Right lobe of liver (tissue), 4 donors: ENCODE measurements at regions not wholly inside any gene's neighbourhood (a gene's known extent, or its start where the extent isn't known, plus 50 kb on each side); places are given as distances from the start of the nearest gene placed in this dataset.

Experiments
- POLR2A ChIP-seq: fragments of 450-650 bp; IDR thresholded peaks from one replicate; pipeline ENCODE4 v1.6.1; 2017; ENCODE audit warnings: antibody characterized with exemption, mild to moderate bottlenecking
- TF ChIP-seq, protein P1 (sequence below), 4 donors: fragments of 200-600 bp in 3 of 4; fragments of 450-650 bp in 1 of 4; IDR thresholded peaks; one replicate each; pipeline versions ENCODE4 v1.5.1 to v1.8.0; 2016 to 2022; ENCODE audit warnings: antibody characterized with exemption in 4 of 4, mild to moderate bottlenecking in 2 of 4
- donor health status: DM: no; HTN: no; CAD: no.
- donor health status: DM: no; HTN: no; CAD: no.
- donor health status: DM: no; HTN: yes; CAD: no.

- TF ChIP-seq, protein P1, sequence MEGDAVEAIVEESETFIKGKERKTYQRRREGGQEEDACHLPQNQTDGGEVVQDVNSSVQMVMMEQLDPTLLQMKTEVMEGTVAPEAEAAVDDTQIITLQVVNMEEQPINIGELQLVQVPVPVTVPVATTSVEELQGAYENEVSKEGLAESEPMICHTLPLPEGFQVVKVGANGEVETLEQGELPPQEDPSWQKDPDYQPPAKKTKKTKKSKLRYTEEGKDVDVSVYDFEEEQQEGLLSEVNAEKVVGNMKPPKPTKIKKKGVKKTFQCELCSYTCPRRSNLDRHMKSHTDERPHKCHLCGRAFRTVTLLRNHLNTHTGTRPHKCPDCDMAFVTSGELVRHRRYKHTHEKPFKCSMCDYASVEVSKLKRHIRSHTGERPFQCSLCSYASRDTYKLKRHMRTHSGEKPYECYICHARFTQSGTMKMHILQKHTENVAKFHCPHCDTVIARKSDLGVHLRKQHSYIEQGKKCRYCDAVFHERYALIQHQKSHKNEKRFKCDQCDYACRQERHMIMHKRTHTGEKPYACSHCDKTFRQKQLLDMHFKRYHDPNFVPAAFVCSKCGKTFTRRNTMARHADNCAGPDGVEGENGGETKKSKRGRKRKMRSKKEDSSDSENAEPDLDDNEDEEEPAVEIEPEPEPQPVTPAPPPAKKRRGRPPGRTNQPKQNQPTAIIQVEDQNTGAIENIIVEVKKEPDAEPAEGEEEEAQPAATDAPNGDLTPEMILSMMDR (IDR thresholded peaks at IDR 0.05): no peak
- no peak for TF ChIP-seq POLR2A
Observed at GRCh38 chr2:43135583-43135982, 90.8 kb downstream of the ZFP36L2 start.
